Type B pancreatic cell (in vitro differentiated cells): ENCODE measurements at regions not wholly inside any gene's neighbourhood (a gene's known extent, or its start where the extent isn't known, plus 50 kb on each side); places are given as distances from the start of the nearest gene placed in this dataset.

ENCODE experiments used
- DNase-seq: peaks from one replicate; pipeline ENCODE4 v3.0.0; 2021; ENCODE audit warnings: mixed read lengths; ENCODE audit not compliant: unreplicated experiment; ENCODE audit errors: extremely low spot score
- H3K27ac Mint-ChIP-seq: 2 replicates; pipeline ENCODE4 v1.8.0; 2021; ENCODE audit warnings: mild to moderate bottlenecking, mixed read lengths
- H3K27me3 Mint-ChIP-seq: 2 replicates; pipeline ENCODE4 v1.8.0; 2021; ENCODE audit warnings: mixed read lengths
- H3K36me3 Mint-ChIP-seq: 2 replicates; pipeline ENCODE4 v1.8.0; 2021; ENCODE audit warnings: mixed read lengths
- H3K4me1 Mint-ChIP-seq: one replicate; pipeline ENCODE4 v1.8.0; 2021; ENCODE audit warnings: mixed read lengths; ENCODE audit not compliant: unreplicated experiment
- H3K4me3 Mint-ChIP-seq: 2 replicates; pipeline ENCODE4 v1.8.0; 2021; ENCODE audit warnings: mild to moderate bottlenecking, mixed read lengths
- H3K9me3 Mint-ChIP-seq: 2 replicates; pipeline ENCODE4 v1.8.0; 2021; ENCODE audit warnings: mixed read lengths
- CTCF ChIP-seq: fragments of 200-600 bp; sonication (generic); conservative IDR thresholded peaks from 2 replicates; pipeline ENCODE4 v1.5.0; 2021; ENCODE audit warnings: antibody characterized with exemption, mild to moderate bottlenecking

- H3K4me1 Mint-ChIP-seq = no peaks in the 10 kb centered on the region
Measured at GRCh38 chr5:38149815-38150195, 108.6 kb upstream of the EGFLAM start.

GRCh38 chr5:38148021-38148625 is 110.2 kb upstream of the EGFLAM start:
- no peak for DNase-seq
- TF ChIP-seq CTCF = no peak
- Mint-ChIP-seq H3K27me3 (peaks cover 16% of the 10 kb centered on the region), H3K27ac (no peak overlapping the region), H3K9me3 (no peaks in the 10 kb centered on the region), H3K4me3 (no peak overlapping the region), H3K4me1 (no peaks in the 10 kb centered on the region), H3K36me3 (no peaks in the 10 kb centered on the region)

More at GRCh38 chr5:38149815-38150195, 108.6 kb upstream of the EGFLAM start:
- Mint-ChIP-seq H3K36me3 (no peaks in the 10 kb centered on the region), H3K9me3 (no peaks in the 10 kb centered on the region), H3K4me3 (no peak overlapping the region), H3K27ac (no peak overlapping the region), H3K27me3 (peaks cover 20% of the 10 kb centered on the region)
- no peak for DNase-seq
- no peak for TF ChIP-seq CTCF

DNA sequence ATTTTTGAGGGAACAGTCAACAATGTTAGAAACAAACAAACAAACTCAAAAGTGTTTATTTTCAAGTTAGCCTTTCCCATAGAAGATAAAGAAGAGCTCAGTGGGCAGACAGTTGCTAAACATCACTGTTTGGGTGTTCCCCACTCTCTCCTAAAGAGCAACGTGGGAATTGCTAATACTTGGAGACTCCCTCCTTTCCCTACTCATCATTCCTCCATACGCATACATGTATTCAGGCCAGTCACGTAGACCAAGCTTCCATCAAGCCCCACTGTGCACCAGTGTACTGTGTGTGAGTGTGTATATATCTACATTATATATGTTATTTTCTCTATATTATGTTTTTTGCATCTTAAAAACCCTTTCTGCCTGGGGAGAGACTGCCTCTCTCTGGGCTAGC is 115.0 kb upstream of the EGFLAM start:
- no peaks in the 10 kb centered on the region for H3K9me3 Mint-ChIP-seq
- TF ChIP-seq CTCF = no peak

GRCh38 chr5:38141665-38142064 is 116.7 kb upstream of the EGFLAM start:
- DNase-seq = no peak
- Mint-ChIP-seq H3K36me3 (no peaks in the 10 kb centered on the region), H3K9me3 (peaks cover 7% of the 10 kb centered on the region), H3K27me3 (peaks cover 11% of the 10 kb centered on the region), H3K27ac (no peak overlapping the region), H3K4me3 (no peak overlapping the region), H3K4me1 (peaks cover 6% of the 10 kb centered on the region)
- no peak for TF ChIP-seq CTCF

More for the DNA sequence above, 115.0 kb upstream of the EGFLAM start:
- Mint-ChIP-seq H3K27me3 (peaks cover 8% of the 10 kb centered on the region), H3K4me3 (no peak overlapping the region), H3K4me1 (peaks cover 6% of the 10 kb centered on the region), H3K36me3 (no peaks in the 10 kb centered on the region), H3K27ac (no peak overlapping the region)
- DNase-seq = no peak

DNA sequence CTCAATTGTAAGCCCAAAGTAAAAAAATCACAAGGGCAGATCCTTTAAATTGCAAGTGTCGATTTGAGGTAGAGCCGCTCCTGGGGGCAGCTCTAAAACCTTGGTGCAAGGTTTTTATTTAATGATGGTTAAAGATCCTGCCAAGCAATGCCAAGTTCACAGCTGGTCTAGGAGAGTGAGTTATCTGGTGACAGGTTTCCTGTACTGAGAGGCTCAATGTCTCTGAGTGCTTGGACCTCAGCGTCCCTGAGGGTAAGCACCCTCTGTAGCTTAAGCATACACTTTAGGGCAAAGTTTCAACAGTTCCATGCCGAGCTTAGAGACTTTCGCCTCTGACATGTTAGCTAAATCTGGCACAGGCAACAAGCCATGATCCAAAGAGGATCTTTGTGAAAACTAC is 119.8 kb upstream of the EGFLAM start:
- no peak for DNase-seq
- no peaks in the 10 kb centered on the region for H3K36me3 Mint-ChIP-seq
- no peak overlapping the region for H3K4me3 Mint-ChIP-seq
- H3K27ac Mint-ChIP-seq = no peak overlapping the region
- peaks cover 15% of the 10 kb centered on the region for H3K4me1 Mint-ChIP-seq
- peaks cover 6% of the 10 kb centered on the region for H3K27me3 Mint-ChIP-seq
- H3K9me3 Mint-ChIP-seq = peaks cover 12% of the 10 kb centered on the region
- TF ChIP-seq CTCF = no peak
